Spleen (tissue), 7 donors: ENCODE measurements at regions not wholly inside any gene's neighbourhood (a gene's known extent, or its start where the extent isn't known, plus 50 kb on each side); places are given as distances from the start of the nearest gene placed in this dataset.

Experiments used
- CTCF ChIP-seq, 11 experiments: fragments of 200-600 bp in 7 of 11; fragments of 450-650 bp in 4 of 11; sonication (generic) in 4 of 11; IDR thresholded peaks in 8 of 11; conservative IDR thresholded peaks in 3 of 11; 1 replicate in 7 of 11; 2 replicates in 4 of 11; pipeline versions ENCODE4 v1.4.0 to v1.8.0; 2016 to 2021; ENCODE audit warnings: antibody characterized with exemption in 11 of 11, inconsistent platforms in 4 of 11, mild to moderate bottlenecking in 1 of 11
- POLR2A ChIP-seq, 3 donors: fragments of 450-650 bp; IDR thresholded peaks; one replicate each; pipeline ENCODE4 v1.5.1; 2017; ENCODE audit warnings: antibody characterized with exemption in 3 of 3, mild to moderate bottlenecking in 1 of 3
- donor health status: DM: no; HTN: no; CAD: no; lungs with moderate emphysema.
- donor health status: DM: no; HTN: no; CAD: no.
- donor health status: DM: no; HTN: no; CAD: no.

DNA sequence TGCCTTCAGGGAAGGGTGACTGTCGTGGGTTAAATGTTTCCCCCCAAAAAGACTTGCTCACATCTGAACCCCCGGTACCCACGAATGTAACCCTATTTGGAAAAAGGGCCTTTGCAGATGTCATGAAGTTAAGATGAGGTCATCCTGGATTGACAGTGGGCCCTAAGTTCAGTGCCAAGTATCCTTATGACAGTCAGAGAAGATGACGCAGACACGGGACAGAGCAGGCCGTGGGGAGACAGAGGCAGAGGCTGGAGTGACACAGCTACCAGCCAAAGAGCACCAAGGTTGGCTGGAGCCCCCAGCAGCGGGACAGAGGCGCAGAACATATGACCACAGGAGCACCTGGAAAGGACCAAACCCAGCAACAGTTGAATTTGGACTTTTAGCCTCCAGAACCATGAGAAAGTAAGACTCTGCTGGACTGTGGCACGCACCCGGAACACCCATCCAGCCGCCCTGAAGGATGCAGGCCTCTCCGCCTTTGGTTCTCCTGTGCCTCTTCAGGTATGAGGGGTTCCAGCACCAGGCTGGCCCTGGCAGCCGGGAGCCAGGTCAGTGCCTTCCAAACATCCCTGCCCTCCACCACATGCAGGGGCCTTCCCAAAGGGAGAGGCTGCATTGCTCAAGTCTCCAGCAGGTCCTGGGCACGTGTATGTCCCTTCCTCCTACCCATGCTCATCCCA lies 104.0 kb downstream of the FOXL1 start:
- no peak for TF ChIP-seq CTCF (IDR thresholded peaks at IDR 0.05 in 8 of 11, conservative IDR thresholded peaks at IDR 0.05 in 3 of 11)
- no peak for TF ChIP-seq POLR2A (IDR thresholded peaks at IDR 0.05)
